Astrocyte (in vitro differentiated cells and primary cell): ENCODE measurements at regions not wholly inside any gene's neighbourhood (a gene's known extent, or its start where the extent isn't known, plus 50 kb on each side); places are given as distances from the start of the nearest gene placed in this dataset.
"Not testable (repeated sequence)": the region's sequence is repeated elsewhere in the genome, so short reads cannot be mapped to it uniquely, and the experiment has no call there.

Experiments used
- DNase-seq: peaks from one replicate; pipeline ENCODE4 v3.0.0-alpha.2; 2010; ENCODE audit warnings: low read depth
- FAIRE-seq: peaks from 2 replicates; lab custom pipeline; 2011; peaks lifted over from hg19 to GRCh38; lab: Jason Lieb, UNC
- H2AFZ ChIP-seq: 2 replicates; pipeline ENCODE4 v1.6.0; 2012; ENCODE audit warnings: low read depth, low read length, inconsistent platforms
- H3K27ac ChIP-seq: 2 replicates; pipeline ENCODE4 v1.5.1; 2011; ENCODE audit warnings: low read depth, low read length, inconsistent platforms
- H3K27me3 ChIP-seq: 2 replicates; pipeline ENCODE4 v1.6.0; 2011; ENCODE audit warnings: low read length, inconsistent platforms; ENCODE audit not compliant: insufficient read depth
- H3K36me3 ChIP-seq: 2 replicates; pipeline ENCODE4 v1.5.1; 2011; ENCODE audit warnings: low read length, inconsistent platforms; ENCODE audit not compliant: insufficient read depth
- H3K4me1 ChIP-seq: 2 replicates; pipeline ENCODE4 v1.5.1; 2011; ENCODE audit warnings: low read length, inconsistent platforms; ENCODE audit not compliant: insufficient read depth
- H3K4me2 ChIP-seq: 2 replicates; pipeline ENCODE4 v1.6.0; 2012; ENCODE audit warnings: low read length, inconsistent platforms
- H3K4me3 ChIP-seq: 2 replicates; pipeline ENCODE4 v1.5.1; 2011; ENCODE audit warnings: low read depth, mild to moderate bottlenecking, low read length, inconsistent platforms; ENCODE audit not compliant: insufficient read depth
- H3K79me2 ChIP-seq: 2 replicates; pipeline ENCODE4 v1.6.0; 2012; ENCODE audit warnings: mild to moderate bottlenecking, low read length, inconsistent platforms; ENCODE audit not compliant: insufficient read depth
- H3K9ac ChIP-seq: 2 replicates; pipeline ENCODE4 v1.6.0; 2012; ENCODE audit warnings: mild to moderate bottlenecking, low read length, inconsistent platforms
- H3K9me3 ChIP-seq: 2 replicates; pipeline ENCODE4 v1.5.1; 2012; ENCODE audit warnings: low read depth, mild to moderate bottlenecking, low read length, inconsistent platforms; ENCODE audit not compliant: insufficient read depth
- H4K20me1 ChIP-seq: 2 replicates; pipeline ENCODE4 v1.6.0; 2012; ENCODE audit warnings: low read length, inconsistent platforms; ENCODE audit not compliant: insufficient read depth
- H3K27ac Mint-ChIP-seq: one replicate; pipeline ENCODE4 v1.8.0; 2021; ENCODE audit warnings: mild to moderate bottlenecking, mixed read lengths; ENCODE audit not compliant: unreplicated experiment
- H3K27me3 Mint-ChIP-seq: one replicate; pipeline ENCODE4 v1.8.0; 2021; ENCODE audit warnings: low read depth, mixed read lengths; ENCODE audit not compliant: unreplicated experiment
- H3K36me3 Mint-ChIP-seq: one replicate; pipeline ENCODE4 v1.8.0; 2021; ENCODE audit warnings: low read depth, mixed read lengths; ENCODE audit not compliant: unreplicated experiment
- H3K4me1 Mint-ChIP-seq: one replicate; pipeline ENCODE4 v1.8.0; 2021; ENCODE audit warnings: low read depth, mixed read lengths; ENCODE audit not compliant: unreplicated experiment
- H3K4me3 Mint-ChIP-seq: one replicate; pipeline ENCODE4 v1.8.0; 2021; ENCODE audit warnings: mild to moderate bottlenecking, moderate library complexity, mixed read lengths; ENCODE audit not compliant: unreplicated experiment
- H3K9me3 Mint-ChIP-seq: one replicate; pipeline ENCODE4 v1.8.0; 2021; ENCODE audit warnings: mild to moderate bottlenecking, mixed read lengths; ENCODE audit not compliant: unreplicated experiment
- CTCF ChIP-seq: IDR thresholded peaks from 2 replicates; pipeline ENCODE4 v1.5.1; 2011; ENCODE audit warnings: low read depth, mild to moderate bottlenecking, inconsistent platforms, low read length, moderate library complexity; ENCODE audit not compliant: insufficient read depth
- EZH2 ChIP-seq: IDR thresholded peaks from 2 replicates; pipeline ENCODE4 v1.6.1; 2012; ENCODE audit warnings: mild to moderate bottlenecking, low read length, inconsistent platforms; ENCODE audit not compliant: insufficient read depth

- Histone ChIP-seq H3K4me3 (no peak overlapping the region), H4K20me1 (no peaks in the 10 kb centered on the region), H3K79me2 (no peaks in the 10 kb centered on the region), H3K4me1 (no peaks in the 10 kb centered on the region), H3K27ac (no peak overlapping the region), H3K4me2 (no peak overlapping the region), H3K9ac (no peak overlapping the region), H3K9me3 (peaks cover 3% of the 10 kb centered on the region), H2AFZ (no peak overlapping the region), H3K27me3 (no peaks in the 10 kb centered on the region), H3K36me3 (no peaks in the 10 kb centered on the region)
- Mint-ChIP-seq H3K9me3 (peaks cover 3% of the 10 kb centered on the region), H3K4me3 (no peak overlapping the region), H3K27ac (no peak overlapping the region), H3K4me1 (no peaks in the 10 kb centered on the region), H3K27me3 (no peaks in the 10 kb centered on the region), H3K36me3 (no peaks in the 10 kb centered on the region)
- FAIRE-seq (no peak), DNase-seq (no peak)
- TF ChIP-seq EZH2 (no peak), CTCF (no peak)
Measured at GRCh38 chr9:90167914-90168313, 474.7 kb downstream of the DIRAS2 start.

GRCh38 chr9:90169490-90169889, 473.1 kb downstream of the DIRAS2 start:
- H3K27ac Mint-ChIP-seq = no peak overlapping the region
- Histone ChIP-seq H3K27ac (no peak overlapping the region), H3K27me3 (no peaks in the 10 kb centered on the region), H3K4me2 (no peak overlapping the region), H3K4me1 (no peaks in the 10 kb centered on the region), H3K36me3 (no peaks in the 10 kb centered on the region), H3K9ac (no peak overlapping the region), H4K20me1 (no peaks in the 10 kb centered on the region), H3K9me3 (no peaks in the 10 kb centered on the region), H3K4me3 (no peak overlapping the region), H3K79me2 (no peaks in the 10 kb centered on the region), H2AFZ (no peak overlapping the region)
- FAIRE-seq (no peak), DNase-seq (no peak)
- H3K27me3 Mint-ChIP-seq = no peaks in the 10 kb centered on the region
- no peaks in the 10 kb centered on the region for H3K36me3 Mint-ChIP-seq
- TF ChIP-seq EZH2 (no peak), CTCF (no peak)
- no peaks in the 10 kb centered on the region for H3K4me1 Mint-ChIP-seq
- no peak overlapping the region for H3K4me3 Mint-ChIP-seq
- H3K9me3 Mint-ChIP-seq = peaks cover 3% of the 10 kb centered on the region

GRCh38 chr9:90173935-90174334, 468.7 kb downstream of the DIRAS2 start:
- not testable (repeated sequence) for H3K27ac Mint-ChIP-seq, H3K9me3 Mint-ChIP-seq, H2AFZ ChIP-seq, H3K9ac ChIP-seq, H3K27ac ChIP-seq, DNase-seq, H3K4me3 ChIP-seq, FAIRE-seq, H3K4me3 Mint-ChIP-seq, H3K27me3 Mint-ChIP-seq, H3K27me3 ChIP-seq, H4K20me1 ChIP-seq, H3K36me3 Mint-ChIP-seq, H3K4me1 ChIP-seq, H3K79me2 ChIP-seq, H3K4me2 ChIP-seq, H3K36me3 ChIP-seq, H3K4me1 Mint-ChIP-seq, H3K9me3 ChIP-seq

GRCh38 chr9:90174346-90174745, 468.3 kb downstream of the DIRAS2 start:
- not testable (repeated sequence) for H3K9me3 Mint-ChIP-seq, H3K4me1 Mint-ChIP-seq, H3K4me3 Mint-ChIP-seq, H3K4me1 ChIP-seq, H3K36me3 ChIP-seq, H2AFZ ChIP-seq, H3K4me3 ChIP-seq, H3K27ac Mint-ChIP-seq, H4K20me1 ChIP-seq, H3K79me2 ChIP-seq, H3K9ac ChIP-seq, H3K36me3 Mint-ChIP-seq, H3K27me3 ChIP-seq, H3K4me2 ChIP-seq, H3K27ac ChIP-seq, H3K9me3 ChIP-seq, FAIRE-seq, H3K27me3 Mint-ChIP-seq, DNase-seq
